HG03095 (cell line): ENCODE measurements at regions not wholly inside any gene's neighbourhood (a gene's known extent, or its start where the extent isn't known, plus 50 kb on each side); places are given as distances from the start of the nearest gene placed in this dataset.

ENCODE experiments used
- ATAC-seq: cut with Tn5 transposase; IDR thresholded peaks from one replicate; pipeline ENCODE4 v1.9.1; 2021; ENCODE audit warnings: moderate library complexity; ENCODE audit not compliant: unreplicated experiment

DNA sequence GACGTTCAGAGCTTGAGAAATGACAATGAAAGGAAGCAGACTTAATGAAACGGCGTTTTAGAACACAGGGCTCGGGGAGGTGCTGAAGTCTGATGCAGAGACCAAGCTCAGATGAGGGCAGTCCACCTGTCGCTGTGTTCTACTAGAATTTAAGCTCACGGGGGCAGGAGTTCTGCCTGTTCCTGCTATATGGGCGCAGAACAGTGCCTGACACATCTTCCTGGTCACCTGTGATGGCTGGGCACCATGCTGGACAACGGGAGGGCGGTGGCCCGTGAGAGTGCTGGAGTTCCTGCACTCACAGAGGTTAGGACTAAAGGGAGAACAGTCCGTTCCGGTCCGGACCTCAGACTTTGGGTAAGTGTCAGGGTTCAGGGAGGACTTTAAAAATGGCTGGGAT is 130.6 kb downstream of the ERMARD start:
- no peak for ATAC-seq

DNA sequence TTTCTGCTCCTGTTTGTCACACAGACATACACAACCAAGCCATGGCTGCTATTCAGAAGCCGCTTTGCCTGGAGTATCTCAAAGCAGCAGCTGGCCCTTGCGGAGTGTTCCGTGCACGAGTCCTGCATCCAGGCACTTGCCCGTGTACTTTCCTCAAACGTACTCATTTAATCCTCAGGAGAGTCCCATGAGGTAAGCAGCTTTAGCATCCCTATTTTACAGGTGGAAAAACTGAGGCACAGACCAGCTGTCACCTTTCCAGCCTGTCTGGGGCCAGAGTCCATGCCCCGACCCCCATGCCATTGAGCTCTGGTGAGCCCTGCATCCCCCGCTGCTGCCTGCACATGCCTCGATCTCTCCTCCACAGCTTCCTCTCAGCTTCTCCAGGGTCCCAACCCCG is 130.0 kb downstream of the ERMARD start:
- no peak for ATAC-seq

DNA sequence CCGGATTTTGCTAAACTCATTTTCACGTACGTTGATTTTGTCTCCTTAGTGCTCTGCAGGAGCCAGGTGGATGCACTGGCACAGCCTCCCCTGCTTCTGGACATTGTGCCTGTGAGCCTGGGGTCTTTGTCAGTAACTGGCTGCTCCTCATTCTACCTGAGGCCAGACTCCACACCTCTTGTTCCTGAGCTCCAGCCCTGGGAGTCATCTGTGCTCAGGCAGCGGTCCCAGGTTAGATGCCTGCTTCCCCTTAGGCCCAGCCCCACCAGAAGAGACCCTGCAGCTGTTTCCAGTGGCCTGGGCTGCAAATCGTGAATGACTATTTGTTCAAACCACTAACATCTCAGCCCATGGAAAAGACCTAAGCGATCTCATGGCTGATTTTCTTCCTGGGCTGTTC is 129.1 kb downstream of the ERMARD start:
- ATAC-seq = no peak

DNA sequence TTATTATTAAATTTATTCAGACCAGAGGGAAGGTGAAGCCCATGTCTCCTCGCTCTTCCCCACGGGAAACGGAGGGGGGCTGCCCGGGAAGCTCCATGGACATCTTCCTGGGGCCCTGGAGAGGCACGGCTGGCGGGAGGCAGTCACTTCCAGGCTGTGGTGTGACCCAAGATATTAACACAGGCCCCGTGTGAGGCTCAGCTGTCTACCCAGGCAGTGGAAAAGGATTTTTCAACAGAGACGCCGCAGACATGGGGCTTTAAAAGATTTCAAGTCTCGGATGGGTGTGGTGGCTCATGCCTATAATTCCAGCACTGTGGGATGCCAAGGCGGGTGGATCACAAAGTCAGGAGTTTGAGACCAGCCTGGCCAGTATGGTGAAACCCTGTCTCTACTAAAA is 117.9 kb downstream of the ERMARD start:
- no peak for ATAC-seq

DNA sequence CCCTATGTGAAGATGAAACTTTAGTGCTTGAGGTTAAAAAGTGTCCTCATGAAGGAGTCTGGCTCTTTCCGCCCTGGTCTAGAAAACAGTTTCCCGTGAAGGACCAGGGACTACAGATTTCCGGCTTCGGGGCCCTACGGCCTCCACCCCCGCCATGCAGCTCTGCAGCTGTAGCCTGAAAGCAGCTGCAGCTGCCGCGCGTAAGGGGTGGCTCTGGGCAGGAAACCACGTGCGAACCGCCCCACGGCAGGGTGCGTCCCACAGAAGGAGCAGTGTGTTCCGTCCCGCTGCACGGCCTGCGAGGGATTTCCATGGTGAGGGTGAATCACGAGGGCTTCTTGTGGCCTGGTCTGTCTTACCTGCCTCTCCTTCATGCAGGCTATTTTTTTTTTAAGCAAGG is 117.0 kb downstream of the ERMARD start:
- ATAC-seq = peak; percentile 89

DNA sequence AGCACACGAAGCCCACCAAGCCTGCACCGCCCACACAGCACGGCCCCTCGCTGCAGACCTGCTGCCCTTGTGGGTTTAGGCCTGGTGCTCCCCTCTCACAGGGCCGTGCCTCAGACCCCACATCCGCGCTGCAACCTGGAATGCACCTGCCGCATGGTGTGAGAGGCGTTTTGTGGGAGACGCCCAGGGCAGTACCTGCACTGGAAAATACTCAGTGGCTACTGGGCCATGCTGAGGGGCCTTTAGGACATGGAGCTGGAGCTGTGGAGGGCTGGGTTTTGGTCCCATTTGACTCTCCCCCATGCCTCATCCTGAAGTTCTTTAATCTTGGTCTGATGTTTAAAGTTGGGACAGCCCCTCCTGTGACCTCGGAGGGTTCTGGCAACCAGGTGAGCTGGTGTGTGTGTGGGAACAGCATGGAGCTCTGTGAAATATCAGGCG is 116.3 kb downstream of the ERMARD start:
- no peak for ATAC-seq

DNA sequence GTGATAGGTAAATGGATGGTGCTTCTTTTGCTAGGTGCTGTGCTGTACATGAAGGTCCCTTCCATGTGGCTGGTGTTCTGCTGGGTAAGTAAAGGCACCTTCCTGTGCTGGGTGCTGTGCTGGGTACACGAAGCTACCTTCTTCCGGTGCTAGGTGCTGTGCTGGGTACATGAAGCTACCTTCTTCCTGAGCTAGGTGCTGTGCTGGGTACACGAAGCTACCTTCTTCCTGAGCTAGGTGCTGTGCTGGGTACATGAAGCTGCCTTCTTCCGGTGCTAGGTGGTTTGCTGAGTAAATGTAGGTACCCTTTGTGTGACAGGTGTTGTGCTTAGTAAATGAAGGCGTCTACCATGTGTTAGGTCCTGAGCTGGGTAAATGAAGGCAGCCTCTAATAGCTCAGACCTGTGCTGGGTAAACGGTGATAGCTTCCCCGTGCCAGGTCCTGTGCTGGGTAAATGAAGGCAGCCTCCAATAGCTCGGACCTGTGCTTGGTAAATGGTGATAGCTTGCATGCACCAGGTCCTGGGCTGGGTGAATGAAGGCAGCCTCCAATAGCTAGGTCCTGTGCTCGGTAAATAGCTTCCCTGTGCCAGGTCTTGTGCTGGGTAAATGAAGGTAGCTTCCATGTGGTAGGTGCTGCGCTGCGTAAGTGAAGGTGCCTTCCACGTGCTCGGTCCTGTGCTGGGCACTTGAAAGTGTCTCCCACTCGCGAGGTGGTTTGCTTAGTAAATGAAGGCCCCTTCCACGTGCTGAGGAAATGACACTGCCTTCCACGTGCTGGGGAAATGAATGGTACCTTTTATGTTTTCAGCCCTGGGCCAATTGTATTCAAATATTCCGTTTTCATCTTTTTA is 115.5 kb downstream of the ERMARD start:
- ATAC-seq = no peak

DNA sequence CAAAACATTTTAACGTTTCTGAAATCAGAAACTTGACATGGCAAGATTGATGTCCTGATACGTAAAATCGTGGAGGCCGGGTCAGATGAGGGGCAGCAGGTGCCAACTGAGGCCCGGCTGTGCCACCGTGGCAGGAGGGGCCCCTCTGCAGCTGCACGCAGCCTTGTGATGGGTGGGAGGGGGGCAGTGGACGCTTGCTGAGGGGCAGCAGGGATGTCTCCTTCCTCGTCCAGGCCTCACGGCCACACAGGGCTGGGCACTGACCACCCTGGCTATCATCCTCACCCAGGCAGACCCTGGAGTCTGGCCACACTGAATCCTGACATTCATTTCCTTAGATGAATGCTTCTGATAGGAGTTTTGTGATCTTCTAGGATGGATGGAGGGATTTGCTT is 114.7 kb downstream of the ERMARD start:
- ATAC-seq = no peak

DNA sequence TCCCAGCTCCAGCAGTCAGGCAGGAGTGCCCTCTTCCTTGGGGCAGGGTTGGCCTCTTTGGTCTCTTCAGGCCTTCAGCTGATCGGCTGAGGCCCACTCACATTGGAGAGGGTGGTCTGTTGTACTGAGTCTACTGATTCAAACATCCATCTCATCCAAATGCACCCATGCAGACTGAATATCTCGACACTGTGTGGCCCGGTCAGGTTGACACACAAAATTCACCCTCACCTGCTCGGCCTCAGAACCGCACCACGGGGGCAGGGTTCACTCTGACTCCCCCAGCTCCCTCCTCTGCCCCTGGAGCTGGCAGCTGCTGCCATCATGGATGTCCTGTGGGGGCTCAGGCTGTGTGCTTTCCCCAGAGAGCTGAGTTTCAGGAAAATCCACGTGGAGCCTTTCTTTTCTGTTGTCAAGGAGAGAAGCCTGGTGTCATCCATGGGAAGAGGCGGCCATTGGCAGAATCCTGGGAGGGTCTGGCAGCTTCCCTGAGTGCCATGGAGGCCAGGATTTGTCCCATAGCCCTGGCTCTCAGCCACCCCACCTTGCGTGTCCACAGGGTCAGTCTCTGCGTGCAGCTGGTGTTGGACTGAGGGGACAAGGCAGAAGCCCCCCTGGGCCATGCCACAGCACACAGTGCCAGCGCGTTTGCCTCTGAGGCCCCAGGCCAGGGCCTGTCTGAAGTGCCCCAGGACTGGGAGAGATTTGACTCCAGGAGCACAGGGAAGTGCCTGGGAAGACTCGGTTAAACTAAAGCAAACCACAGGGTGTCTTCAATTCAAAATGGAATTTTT is 114.1 kb downstream of the ERMARD start:
- ATAC-seq = no peak

DNA sequence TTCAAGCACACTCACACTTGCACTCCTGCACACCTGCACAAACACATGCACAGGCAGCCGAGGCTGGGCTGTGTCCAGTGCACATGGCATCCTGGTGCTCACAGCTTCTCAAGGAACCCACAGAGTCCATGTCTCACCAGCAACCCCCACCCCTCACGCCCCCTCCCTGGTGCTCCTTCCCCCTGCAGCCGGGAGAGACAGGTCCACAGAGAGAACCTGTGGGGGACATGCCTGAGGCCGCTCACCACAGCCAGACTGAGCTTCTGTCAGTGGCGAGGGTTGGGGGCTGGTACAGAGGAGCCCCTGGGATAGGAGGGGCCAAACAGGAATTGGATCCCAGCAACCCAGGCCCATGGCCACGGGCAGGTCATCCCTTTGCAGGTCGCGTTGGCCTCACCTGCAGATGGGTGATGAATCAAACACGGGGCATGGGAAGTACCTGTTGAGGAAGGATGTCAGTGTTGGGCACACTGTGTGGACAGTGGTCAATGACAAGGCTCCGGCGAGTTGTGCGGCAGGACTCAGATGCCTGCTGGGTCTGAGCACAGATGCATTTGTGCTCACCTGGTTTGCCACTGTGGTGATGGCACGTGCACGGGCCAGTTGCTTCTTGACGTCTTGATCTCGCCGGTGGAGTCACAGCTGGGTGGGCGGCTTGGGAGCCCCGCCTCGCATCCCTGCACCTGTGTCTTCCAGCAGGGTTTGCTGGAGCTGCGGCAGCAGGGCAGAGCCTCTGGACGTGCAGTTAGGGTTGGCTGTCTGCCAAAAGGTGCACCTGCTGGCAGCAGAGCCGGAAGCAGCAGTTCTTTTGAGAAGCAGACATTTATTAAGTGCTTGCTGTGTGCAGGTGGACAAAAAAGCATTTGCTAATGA is 113.0 kb downstream of the ERMARD start:
- ATAC-seq = no peak

DNA sequence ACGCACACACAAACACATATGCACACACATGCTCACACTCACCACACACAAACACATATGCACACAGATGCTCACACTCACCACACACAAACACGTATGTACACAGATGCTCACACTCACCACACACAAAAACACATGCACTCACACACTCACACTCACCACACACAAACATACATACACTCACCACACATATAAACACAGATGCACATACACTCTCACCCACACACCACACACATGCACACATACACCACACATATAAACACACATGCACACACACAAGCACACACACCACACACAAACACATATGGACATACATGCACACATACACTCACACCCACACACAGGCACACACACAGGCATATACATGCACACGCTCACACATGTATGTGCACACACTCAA is 112.3 kb downstream of the ERMARD start:
- ATAC-seq = no peak

DNA sequence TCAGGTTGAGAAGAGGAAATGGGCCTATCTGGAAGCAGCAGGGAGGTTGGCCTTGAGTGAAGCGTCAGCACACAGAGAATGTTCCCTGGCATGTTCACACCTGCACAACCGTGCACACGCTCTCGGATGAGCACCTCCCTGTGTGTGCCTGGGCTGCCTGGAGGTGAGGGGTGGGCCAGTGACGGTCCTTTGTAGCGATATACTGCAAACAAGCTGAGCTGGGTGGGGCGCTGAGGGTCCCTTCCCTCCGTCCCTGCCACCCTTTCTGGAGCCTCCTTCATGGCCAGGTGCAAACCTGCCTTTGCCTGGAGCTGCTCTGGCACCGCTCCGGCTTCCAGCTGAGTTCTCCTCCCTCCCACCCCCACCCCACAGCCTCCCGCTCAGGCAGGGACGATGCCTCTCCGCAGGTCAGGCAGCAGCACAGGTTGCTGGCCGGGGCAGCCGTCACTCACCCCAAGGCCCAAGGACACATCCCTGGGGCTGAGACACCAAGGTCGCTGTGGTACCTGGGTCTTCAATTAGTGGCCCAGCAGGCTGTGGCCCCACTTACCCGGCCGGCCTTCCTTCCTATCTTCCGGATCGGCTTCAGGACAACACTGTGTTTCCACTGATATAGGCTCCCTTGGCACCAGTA is 111.6 kb downstream of the ERMARD start:
- ATAC-seq = no peak

DNA sequence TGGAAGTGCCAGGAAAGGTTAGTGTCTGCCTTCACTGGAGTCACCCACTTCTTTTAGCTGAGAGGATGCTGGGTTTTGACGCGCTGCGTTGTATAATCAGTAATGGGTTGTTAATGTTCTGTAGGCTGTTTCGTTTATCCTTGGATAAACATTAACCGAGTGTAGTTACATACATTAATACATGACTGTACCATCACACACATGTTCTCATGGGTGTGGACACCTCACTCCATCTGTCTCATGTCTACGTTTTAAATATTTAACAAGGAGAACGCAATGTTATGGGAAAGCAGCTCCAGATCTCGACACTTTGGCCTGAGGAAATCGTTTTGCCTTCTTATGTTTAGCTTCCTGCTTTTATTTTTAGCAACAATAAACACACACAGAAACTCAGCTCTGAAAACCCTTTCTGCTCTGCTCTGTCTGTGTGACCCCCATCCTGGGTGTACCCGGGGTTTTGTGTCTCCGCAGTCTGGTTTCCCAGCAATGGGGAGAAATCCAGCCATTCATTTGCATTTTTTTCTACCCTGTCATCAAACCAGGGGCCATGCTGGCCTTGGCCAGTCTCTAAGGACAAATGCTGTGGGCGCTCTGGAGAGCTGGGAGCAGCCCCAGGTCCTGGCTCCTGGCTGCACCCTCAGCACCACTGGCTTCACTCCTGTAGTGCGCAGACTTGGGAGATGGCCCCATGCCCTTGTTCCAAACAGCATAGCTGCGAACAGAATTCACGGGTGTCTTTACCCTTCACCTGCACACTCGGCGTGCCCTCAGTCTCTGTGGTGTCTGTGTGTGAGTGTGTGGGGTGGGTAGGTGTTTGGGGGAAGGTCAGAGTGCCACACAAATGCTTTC is 110.8 kb downstream of the ERMARD start:
- no peak for ATAC-seq

DNA sequence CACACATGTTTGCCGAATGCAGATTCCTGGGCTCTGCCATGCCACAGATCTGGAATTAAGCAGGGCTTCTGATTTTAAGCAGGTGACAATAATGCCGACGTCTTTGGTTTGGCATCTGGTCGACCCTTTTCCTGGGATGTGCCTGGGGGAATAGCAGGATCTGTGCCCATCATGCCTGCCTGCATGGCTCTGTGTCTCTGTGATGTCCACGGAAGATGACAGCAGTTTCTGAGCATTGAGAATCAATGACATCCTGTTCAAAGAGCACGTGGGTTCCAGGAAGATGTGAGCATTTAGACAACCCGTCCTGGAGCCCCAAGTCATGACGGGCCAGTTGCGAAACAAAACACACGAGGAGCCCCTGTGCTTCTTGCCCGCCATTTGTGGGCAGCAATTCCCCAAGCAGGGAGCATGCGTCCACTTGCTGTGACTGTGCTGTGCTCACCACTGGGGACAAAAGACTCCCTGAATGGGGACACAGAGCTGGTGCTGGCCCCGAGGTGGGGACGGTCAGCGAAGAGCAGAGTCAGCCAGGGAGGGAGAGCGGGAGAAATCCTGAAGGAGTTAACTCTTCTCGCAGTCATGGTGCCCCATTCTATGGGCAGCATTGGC is 110.1 kb downstream of the ERMARD start:
- ATAC-seq = no peak

DNA sequence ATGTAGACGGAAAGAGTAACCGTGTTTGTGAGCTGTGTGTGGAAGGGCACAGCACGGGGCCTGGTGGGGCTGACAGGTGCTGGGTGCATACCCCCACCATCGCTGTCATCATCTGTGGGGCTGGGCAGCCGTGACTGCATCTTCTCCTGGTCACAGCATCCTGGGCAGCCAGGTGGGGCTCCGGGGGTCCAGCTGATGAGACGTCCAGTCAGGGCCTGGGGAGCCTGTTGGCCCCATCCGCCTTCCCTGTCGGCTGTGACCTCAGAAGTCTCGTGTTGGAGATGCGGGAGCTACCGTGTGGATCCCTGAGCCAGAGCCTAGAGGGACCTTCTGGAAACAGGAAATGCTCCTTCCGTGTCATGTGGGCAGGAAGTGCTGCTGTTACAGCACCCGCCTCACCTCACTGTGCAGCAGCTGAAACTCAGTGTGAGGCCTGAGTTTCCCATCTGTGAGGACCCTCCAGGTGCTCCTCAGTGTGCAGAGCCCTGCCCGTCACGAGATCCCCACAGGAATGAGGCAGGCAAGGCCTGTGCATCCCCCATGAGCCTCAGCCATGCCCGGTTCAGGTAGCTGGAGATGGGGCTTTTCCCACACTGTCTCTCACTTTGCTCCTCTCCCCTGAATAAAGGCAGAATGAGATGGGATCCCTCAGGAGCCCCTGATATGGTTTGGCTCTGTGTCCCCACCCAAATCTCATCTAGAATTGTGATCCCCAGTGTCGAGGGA is 108.7 kb downstream of the ERMARD start:
- ATAC-seq = no peak

DNA sequence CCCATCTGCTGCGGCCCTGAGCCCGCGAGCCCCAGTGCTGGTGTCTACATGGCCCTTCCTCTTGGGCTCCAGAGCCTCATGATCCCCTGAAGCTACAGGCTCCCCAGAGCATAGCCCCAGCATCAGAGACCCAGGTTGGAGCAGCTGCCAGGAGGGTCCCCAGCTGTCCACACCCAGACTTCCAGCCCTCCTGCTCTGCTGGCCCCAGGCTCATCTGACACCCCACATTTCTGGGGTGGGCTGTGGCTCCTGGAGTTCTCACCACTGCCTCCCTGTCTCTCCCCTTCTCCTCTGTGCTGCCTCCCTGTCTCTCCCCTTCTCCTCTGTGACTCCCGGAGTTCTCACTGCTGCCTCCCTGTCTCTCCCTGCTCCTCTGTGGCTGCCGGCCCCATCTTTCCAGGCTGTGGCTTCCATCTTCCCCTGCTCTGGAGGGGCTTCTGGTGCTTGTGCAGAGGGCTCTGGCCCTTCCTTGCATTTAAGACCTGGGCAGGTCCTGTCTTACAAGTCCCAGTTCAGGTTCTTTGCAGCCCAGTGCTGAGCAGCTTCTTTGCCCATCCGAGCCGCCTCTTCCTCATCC is 108.1 kb downstream of the ERMARD start:
- no peak for ATAC-seq

DNA sequence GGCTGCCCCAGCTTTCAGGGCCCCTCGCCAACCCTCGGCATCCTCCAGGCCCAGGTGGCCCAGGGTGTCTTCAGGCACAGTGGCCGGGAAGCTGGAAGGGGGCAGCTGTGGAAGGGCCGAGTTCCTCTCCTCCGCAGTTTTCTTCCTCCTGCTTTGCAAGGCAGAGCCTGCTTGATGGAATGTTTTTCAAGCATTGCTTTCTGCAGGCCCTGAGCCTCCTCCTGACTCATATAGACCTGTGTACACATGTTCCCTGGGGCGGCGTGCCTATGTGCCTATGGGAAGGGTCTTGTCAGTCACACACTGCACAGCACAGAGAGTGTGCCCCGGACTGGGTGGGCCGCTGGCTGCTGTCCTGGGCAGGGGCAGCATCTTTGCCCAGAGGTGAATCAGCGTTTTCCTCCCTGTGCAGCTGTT is 107.5 kb downstream of the ERMARD start:
- ATAC-seq = no peak

DNA sequence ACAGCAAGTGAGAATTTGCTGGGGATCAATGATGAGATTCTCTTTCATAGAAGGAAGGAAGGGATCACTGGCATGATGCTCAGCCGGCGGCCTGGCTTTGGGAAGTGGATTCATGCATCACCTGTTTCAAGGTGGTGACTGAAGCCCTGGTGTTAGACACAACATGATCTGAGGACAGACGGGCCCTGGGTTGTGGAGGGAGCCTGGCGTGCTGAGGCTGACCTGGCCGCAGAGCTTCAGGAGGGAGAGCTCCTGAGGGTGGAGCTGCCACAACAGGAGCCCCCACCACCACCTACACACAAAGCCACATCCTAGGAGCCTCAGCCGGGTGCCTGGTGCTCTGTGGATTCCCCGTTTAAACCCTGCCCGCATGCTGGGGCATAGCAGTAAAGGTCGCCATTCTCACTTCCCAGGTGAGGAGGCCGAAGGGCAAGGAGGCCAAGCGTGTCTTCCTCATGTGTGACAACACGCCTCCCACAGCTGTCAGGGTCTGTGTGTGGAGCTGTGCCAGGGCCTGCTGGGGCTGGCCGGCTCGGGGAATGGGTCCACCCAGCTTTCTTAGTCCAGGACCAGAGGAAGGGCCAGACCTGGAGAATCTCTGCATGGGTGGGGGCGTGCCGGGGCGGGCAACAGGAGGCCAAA is 107.0 kb downstream of the ERMARD start:
- ATAC-seq = no peak
